HG03025 (cell line): ENCODE measurements at regions not wholly inside any gene's neighbourhood (a gene's known extent, or its start where the extent isn't known, plus 50 kb on each side); places are given as distances from the start of the nearest gene placed in this dataset.

Experiments
- ATAC-seq: cut with Tn5 transposase; IDR thresholded peaks from one replicate; pipeline ENCODE4 v1.9.1; 2021; ENCODE audit warnings: mild to moderate bottlenecking, moderate library complexity; ENCODE audit not compliant: unreplicated experiment, low FRiP score

DNA sequence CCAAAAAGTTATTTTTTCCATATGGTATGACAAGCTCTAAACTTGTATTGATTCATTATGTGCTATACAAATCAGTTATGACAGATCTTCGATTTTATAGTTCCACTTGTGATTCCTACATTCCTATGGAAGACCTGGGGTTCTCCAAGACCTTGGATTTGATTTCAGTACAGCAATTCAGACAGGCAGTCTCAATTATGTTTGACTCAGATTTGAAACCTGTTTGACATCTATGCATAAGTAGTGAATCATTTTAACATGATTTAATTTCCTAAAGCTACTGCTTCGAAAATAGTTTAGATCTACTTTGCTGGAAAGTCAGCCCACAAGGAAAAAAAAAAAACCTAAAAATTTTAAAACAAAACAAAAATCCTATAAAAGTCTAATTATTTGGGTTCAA lies 820.4 kb downstream of the LUZP2 start:
- ATAC-seq: no peak

DNA sequence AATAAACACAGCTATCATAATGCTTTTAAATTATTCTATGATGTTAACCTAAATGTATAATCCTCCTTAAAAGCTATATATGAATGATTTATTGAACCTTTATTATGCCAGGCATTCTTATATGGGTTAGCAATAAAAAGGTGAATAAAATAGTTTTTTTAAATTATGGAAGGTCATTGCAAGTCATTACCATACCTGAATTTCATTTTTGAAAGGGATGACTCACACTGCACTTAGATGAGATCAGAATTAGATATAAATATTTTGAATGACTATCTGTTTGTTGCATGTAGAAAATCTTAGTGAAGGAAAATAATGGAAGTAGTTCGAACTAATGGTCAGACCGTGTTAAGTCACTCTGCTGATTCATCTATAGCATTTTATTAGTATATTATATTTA lies 822.3 kb downstream of the LUZP2 start:
- no peak for ATAC-seq

DNA sequence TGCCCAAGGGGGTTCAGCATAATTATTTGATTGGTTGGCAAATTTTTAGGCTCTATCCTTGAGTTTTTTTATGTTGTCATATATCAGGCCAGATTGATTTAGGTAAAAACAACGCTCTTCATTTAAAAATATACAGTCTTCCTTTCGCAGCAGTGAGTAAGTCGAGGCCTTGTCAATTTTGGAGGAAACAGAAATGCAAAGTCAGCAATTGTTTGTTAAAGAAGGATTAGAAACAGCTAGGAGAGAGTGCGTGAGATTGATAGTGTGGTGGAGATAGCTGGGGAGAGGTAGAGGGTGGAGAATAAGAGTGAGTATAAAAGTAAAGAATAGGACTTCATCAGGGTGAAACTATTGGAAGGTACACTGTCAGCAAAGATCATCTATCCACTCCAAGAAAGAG lies 830.8 kb downstream of the LUZP2 start:
- ATAC-seq: no peak

DNA sequence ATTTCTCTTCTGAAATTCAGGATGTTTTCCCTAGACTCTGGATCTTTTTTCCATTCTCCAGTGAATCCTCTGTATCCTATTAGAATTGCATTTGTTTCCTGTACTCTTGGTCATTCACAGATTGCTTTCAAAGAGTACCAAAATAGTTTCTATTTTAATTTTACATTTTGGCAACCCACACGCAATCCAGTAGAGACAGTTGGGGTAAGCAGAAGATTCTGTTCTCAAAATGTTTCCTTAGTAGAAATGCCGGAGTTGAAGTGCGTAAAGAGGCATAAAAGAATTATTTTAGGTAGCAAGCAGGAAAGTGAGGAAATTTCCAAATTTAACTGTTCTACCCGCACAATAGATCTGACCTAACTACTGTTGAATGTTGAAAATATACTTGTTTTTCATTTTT lies 842.4 kb downstream of the LUZP2 start:
- ATAC-seq: no peak

DNA sequence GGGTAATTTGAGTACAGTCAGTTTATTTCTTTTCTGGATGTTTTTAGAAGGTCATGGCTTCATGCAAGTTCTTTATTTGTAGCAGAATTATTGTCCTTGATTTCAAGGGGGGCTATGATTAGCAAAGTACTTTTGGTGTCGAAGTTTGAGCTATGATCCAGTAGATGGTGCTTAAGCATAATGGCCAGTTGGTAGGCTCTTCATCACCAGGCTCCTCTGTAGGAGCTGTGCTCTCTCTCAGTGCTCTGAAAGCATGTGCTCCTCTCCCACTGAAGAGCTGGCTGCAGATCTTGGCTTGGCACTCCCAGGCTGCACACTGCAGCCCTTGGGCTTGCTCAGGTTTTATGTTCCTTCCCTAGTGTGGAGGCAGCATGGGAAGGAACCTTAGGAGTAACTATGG lies 852.7 kb downstream of the LUZP2 start:
- ATAC-seq: no peak

DNA sequence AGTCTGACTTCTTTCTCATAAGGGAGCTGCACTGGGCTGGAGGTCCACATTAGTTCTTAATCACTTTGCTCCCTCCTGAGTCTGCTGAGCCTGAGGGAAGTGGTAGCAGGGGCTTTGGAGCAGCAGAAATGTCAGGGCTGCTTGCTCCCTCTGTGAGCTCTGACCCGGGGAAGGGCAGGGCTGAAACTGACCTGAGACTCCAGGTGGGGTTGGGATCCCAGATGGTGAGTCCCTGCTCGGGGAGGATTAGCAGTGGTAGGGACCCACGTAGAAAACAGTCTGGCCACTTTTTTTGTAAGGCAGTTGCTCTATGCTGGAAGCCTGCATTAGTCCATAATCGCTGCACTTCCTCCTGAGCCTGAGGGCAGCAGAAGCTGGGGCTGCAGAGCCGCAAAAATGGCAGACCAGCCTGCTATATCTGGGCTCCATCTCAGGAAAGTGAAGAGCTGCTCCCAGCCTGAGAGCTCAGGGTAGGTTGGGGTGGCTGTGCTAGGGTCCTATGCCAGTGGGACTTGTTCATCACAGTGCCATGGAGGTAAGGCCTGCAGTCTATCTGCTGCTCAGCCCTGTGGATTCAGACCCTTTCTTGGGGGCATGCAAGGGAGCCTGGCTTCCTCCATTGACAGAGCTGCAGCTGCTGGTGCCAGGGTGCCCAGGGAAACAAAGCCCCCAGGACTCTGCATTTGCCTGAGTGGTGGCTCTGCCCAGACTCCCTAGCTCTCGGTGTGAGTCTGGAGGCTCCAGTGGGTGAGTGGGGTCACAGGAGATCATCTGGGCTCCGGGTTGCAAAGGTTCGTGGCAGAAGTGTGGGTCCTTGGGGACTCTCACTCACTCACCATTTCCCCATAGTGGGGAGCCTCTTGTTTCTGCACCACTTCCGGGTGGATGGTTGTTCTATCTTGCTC lies 854.3 kb downstream of the LUZP2 start:
- ATAC-seq: no peak

DNA sequence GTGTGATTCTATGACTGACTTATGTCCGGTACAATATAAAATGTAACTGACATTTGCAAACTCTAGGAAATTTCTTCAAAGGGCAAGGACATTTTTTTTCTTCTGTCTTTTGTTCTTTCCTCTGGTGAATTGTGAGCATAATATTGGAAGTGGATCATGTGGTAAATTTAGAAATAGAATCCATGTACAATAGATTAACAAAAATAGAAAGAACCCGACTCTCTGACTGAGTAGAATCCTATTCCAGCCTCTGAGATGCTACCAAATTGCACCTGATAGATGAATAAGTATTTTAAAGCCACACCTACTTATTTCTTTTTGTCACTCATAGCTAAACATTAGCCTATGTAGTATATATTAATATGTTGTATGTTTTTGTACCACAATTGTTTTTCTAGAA lies 860.3 kb downstream of the LUZP2 start:
- no peak for ATAC-seq

DNA sequence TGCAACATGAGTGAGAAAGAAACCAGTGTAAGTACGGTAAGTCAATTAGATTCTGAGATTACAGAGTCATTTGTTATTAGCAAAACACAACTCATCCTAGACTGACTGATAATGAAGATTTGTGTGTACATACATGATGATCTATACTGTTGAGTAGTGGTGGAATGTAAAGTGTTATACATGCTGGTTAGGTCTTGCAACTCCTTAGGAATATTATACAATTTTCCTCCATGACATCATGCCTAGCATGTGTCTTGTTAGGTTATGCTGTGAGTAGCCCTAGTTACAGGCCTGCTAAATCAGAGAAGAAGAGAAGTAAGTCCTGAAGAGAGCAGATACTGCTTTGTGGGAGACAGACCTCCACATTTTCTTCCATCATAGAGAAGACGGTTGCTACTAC lies 880.6 kb downstream of the LUZP2 start:
- ATAC-seq: no peak

DNA sequence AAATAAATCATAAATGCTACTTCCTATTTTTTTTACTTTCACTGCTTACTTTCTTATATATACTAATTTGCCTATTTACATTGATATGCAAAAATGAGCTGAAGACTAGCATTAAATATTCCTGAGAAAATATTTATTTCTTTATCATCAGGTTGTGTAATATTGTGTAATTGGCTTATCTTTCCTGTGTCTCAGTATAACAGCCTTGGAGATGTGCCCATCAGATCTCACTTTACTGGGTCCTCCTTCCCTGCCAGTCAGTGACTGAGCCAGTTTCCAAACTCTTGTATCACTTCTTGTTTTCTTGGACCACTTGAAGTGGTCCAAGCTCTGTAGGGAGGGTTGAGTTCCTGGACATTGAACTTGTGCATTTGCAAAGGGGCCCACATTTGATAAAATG lies 900.0 kb downstream of the LUZP2 start:
- no peak for ATAC-seq

DNA sequence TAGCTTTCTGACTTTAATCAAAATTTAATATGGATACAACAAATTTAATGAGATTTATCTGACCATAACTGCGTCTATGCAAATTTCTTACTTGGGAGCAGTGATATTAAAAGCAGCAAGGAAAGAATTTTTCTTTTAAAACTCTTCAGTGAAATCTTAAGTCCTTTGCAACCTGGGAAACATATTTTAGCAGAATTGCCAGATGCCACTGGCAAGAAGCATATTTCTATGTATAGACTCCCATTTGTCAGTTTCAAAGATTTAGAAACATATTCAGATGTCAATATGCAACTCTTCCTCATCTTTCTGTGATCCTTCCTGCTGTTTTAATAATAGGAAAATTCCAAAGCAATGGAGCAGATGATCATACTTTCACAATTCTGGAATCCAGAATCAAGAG lies 911.3 kb downstream of the LUZP2 start:
- no peak for ATAC-seq

DNA sequence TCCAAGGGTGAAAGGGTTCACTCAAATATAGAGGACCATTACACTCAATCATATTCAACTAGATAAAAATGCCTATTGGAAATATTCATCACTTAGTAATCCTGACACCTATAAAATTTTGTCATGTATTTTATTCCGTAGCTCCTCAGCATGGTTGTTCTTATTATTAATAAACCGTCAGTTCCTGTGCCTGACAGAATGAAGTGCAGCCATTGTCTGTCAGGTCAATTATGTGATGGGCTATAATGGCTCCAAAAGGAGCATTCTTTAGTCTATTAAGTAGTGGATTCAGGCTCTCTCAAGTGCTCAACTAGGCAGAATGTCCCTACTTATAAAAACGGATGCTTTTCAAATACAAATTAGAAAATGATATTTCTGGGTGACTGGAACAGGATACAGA lies 916.1 kb upstream of the ANO3 start:
- no peak for ATAC-seq

DNA sequence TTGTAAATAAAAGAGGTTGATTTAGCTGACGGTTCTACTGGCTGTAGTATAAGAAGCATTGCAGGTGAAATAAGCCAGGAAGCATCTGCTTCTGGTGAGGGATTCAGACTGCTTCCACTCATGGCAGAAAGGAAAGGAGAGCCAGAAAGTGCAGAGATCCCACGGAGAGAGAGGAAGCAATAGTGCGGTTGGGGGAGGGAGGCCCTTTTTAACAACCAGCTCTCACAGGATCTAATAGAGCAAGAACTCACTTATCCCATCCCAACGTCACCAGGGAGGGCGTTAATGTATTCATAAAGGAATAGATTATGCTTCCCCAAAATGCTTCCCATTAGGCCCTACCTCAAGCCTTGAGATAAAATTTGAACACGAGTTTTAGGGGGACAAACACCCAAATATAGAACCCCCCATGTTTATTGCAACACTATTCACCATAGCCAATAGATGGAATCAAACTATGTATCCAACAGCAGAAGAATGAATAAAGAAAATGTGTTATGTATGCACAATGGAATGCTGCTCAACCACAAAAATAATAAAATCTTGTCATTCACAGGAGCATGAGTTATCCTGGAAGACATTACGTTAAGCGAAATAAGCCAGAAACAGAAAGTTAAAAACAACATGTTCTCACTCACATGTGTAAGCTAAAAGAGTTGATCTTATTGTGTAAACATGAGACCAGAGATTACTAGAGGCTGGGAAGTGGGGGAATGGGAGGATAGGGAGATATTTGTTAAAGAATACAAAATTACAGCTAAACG lies 908.3 kb upstream of the ANO3 start:
- no peak for ATAC-seq

DNA sequence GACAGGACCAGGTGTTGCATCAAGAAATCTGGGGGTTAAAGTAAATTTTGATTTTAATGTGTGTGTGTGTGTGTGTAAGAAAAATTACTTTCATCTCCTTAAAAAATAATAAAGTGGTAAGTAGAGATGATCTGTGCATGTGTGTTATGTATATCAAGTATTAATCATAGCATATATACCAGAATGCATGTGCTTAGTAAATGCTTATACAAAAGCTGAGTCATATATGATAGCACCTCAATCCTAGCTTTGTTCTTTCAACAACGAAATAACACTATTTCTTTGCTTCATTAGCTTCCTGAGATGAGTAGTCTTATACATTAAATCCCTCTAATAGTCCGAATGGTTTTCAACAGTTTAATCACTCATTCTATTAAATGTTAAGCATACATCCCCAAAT lies 899.6 kb upstream of the ANO3 start:
- ATAC-seq: no peak

DNA sequence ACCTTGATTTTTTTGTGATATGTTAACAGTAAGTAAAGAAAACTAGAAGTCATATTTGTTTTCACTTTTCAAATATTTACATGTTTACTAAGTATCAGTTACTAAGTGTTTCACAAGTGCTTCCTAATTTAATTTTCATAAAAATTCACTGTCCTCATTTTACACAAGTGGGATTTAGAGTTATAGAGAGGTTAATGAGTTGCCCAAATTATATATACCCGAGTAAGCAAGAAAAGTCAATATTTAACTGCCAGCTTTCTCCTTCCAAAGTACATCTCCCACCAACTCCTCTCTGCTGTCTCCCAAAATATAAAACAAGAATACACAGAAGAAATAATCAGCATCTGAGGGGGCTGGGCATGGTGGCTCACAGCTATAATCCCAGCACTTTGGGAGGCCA lies 896.7 kb upstream of the ANO3 start:
- no peak for ATAC-seq

DNA sequence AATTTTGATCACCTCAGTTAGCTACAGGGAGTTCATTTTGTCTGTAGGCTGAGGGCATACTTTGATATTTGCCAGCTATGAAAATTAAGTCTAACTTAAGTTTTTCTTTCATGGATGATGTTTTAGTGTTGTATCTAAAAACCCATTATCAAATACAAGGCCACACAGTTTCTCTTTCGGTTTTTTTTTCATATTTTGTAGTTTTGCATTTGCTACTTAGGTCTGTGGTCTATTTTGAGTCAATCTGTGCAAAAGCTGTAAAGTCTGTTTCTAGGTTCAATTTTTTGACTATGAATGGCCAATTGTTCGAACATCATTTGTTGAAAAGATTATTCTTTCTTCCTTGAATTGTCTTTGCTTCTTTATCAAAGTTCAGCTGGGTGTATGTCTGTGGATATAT lies 895.6 kb upstream of the ANO3 start:
- no peak for ATAC-seq

DNA sequence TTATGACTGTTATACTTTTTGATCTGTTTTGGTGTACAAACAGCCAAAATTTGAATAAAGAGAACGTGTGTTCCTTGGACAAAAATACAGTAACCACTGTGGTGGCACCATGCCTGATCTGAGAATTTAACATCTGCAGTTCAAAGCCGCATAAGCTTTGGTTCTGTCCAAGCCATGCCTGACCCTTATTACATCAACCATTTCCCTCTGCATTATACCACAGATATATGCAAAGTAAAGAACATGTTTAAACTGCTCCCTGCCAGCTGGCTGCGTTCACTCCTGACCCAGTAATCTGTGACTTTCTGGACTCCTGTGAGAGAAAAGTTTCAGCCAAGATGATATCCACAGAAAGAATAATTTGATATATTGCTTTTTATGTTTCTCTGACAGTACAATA lies 890.5 kb upstream of the ANO3 start:
- no peak for ATAC-seq

DNA sequence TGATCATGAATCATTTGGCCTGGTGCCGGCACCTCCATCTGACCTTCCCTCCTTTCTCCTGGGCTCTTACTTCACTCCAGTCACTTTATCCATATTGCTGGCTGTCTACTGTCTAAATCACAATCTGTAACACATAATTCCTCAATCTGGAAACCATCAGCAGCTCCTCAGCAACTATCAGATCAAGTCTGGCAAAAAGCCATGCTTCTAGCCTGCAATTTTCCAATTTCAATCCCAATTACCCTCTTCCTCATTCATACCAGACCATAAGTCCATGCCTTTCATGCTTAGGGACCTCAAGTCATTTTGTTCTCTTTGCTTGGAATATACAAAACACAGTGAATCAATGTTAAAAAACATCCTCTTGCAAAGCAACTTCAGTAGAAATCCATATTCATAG lies 882.8 kb upstream of the ANO3 start:
- ATAC-seq: no peak

DNA sequence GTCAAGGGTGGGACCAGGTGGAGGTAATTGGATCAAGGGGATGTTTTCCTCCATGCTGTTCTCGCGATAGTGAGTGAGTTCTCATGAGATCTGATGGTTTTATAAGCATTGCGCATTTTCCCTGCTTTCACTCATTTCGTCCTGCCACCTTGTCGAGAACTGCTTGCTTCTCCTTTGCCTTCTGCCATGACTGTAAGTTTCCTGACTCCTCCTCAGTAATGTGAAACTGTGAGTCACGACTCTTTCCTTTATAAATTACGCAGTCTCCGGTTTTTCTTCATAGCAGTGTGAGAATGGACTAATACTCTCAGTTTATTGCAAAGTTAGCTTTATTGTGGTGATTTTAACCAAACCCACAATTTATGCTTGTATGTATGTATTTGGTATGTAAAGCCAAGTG lies 878.5 kb upstream of the ANO3 start:
- ATAC-seq: no peak

DNA sequence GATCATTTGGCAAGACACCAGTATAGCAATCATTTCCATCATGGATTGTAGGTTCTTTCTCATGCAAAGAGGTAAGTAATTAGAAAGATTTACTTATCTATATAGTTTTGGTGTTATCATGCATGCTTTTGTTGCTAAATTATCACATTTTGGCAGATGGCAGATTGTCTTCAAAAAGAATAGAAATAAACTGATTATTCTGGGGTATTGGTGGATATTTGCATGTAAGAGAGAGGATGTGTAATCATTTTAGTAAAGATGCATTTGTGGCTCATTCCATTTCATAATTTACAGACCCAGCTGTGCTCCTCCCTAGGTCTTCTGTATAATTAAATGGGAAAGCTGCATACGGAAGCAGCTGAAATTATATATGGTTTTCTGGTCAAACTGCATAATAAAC lies 875.7 kb upstream of the ANO3 start:
- no peak for ATAC-seq

DNA sequence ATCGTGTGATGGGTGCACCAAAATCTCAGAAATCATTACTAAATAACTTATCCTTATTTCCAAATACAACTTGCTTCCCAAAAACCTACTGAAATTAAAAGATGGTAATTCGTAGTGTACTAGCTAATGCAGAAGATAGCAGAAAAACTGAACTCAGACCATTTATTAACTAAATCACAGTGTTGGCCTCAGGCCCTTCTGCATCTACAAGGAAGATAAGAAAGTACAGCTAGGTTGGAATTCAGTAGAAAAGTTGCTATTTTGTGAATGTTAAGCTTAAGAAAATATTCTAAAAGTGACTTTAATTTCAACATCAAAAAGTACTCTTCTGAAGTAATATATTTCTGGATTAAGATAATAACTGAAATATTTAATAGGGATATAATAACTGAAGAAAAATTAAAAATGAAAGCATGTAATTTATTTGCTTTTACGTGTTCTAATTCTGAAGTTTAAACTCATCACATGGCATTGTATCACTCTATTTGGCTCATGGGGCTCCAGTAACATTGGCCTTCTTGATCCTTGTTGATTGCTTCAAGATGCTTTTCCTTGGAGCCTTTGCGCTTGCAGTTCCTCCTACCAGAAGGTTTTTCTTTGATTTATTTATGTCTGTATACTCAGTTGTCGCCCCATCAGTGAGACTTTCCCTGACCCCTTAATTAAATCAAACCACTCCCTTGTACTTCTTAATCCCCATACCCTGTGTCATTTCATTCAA lies 847.9 kb upstream of the ANO3 start:
- ATAC-seq: no peak

DNA sequence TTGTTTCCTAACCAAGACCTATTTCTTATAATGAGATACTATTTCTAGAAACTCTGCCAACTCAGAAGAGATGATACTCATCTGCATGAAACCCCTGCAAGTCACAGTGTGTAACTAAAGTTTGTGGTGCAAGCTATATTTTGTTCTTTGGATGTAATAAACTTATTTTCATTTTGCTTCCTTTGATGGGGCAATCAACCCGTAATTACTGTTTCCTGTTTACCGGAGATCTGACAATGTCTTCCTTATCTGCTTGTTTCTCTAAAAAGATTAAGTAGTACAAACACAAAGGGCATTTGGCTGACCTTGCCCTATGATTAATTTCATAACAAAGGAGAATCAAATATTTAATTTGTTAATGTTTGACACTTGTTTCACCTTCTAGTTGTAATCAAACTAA lies 846.6 kb upstream of the ANO3 start:
- no peak for ATAC-seq
